ENCODE measurements at regions not wholly inside any gene's neighbourhood (a gene's known extent, or its start where the extent isn't known, plus 50 kb on each side); places are given as distances from the start of the nearest gene placed in this dataset.

DNA sequence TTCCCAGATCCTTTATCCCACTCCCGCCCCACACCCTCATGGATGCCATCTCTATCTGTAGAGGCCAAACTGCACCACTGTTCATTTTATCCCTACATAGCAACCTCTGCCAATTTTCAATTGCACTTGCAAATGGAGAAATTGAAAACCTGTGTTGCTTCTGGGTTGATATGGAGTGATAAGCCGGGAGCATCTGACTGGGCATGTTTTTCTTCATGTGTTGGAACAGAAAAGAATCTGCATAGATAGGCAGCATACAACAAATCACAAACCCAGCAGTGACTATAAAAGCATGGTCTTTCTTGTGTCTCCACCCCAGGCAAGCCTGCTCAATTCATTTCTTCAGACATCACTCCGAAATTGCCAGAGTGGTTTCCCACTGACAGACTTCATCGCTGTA is 608.8 kb upstream of the CAMK1G start:
- no peak for TF ChIP-seq REST (IDR thresholded peaks at IDR 0.05; ENCODE audit: borderline replicate concordance)
- TF ChIP-seq EP300 (conservative IDR thresholded peaks at IDR 0.05; ENCODE audit: poor library complexity, severe bottlenecking): no peak
- no peak for TF ChIP-seq RAD21 (conservative IDR thresholded peaks at IDR 0.05)
- TF ChIP-seq EZH2 (IDR thresholded peaks at IDR 0.05; ENCODE audit: borderline replicate concordance, insufficient read depth, low read length, poor library complexity, severe bottlenecking): no peak
- TF ChIP-seq MXI1 (conservative IDR thresholded peaks at IDR 0.05; ENCODE audit: poor library complexity, severe bottlenecking): no peak
- no peak for TF ChIP-seq SMC3 (conservative IDR thresholded peaks at IDR 0.05; ENCODE audit: poor library complexity)
- no peak for TF ChIP-seq POLR2AphosphoS5 (IDR thresholded peaks at IDR 0.05)
- TF ChIP-seq, protein P1, sequence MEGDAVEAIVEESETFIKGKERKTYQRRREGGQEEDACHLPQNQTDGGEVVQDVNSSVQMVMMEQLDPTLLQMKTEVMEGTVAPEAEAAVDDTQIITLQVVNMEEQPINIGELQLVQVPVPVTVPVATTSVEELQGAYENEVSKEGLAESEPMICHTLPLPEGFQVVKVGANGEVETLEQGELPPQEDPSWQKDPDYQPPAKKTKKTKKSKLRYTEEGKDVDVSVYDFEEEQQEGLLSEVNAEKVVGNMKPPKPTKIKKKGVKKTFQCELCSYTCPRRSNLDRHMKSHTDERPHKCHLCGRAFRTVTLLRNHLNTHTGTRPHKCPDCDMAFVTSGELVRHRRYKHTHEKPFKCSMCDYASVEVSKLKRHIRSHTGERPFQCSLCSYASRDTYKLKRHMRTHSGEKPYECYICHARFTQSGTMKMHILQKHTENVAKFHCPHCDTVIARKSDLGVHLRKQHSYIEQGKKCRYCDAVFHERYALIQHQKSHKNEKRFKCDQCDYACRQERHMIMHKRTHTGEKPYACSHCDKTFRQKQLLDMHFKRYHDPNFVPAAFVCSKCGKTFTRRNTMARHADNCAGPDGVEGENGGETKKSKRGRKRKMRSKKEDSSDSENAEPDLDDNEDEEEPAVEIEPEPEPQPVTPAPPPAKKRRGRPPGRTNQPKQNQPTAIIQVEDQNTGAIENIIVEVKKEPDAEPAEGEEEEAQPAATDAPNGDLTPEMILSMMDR (IDR thresholded peaks at IDR 0.05; ENCODE audit: poor library complexity, severe bottlenecking): no peak
- TF ChIP-seq TAF1 (IDR thresholded peaks at IDR 0.05; ENCODE audit: low read depth): no peak

DNA sequence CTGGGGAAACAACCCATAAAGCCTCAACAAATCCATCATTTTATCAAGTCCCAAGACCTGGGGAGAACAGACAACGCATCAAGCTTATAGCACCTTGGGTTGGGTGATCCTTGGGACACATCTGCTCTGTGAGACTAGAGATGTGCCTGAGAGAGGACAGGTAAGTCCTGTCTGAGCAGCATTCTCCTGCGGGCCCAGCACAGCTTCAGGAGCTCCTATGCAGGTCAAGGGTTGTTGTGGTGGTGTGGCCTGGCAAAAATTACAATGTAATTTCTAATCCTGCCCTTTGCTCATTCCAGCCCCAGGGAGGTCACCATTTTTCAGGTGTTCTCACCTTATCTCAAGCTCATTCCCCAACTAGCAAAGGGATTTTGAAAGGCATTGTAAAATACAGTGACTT is 608.1 kb upstream of the CAMK1G start:
- no peaks in the 10 kb centered on the region for H3K79me2 ChIP-seq (replicated peaks; ENCODE audit: insufficient read depth, low read length)
- no peaks in the 10 kb centered on the region for H3K36me3 ChIP-seq (ENCODE audit: insufficient read depth, low read length)
- no peaks in the 10 kb centered on the region for H3K27me3 ChIP-seq (ENCODE audit: insufficient read depth, low read depth, low read length)
- no peak overlapping the region for H3K27ac ChIP-seq (ENCODE audit: low read length)
- H3F3A ChIP-seq (ENCODE audit: insufficient read depth, low read length, poor library complexity, severe bottlenecking): no peaks in the 10 kb centered on the region
- H3K9me3 ChIP-seq (ENCODE audit: low read length): no peaks in the 10 kb centered on the region
- H3K9ac ChIP-seq (ENCODE audit: low read length): no peak overlapping the region
- no peak overlapping the region for H3K4me2 ChIP-seq (ENCODE audit: low read length)
- H4K20me1 ChIP-seq (ENCODE audit: insufficient read depth): no peaks in the 10 kb centered on the region
- TF ChIP-seq TAF1 (IDR thresholded peaks at IDR 0.05; ENCODE audit: low read depth) (no peak), SMC3 (conservative IDR thresholded peaks at IDR 0.05; ENCODE audit: poor library complexity) (no peak), RAD21 (conservative IDR thresholded peaks at IDR 0.05) (no peak), REST (IDR thresholded peaks at IDR 0.05; ENCODE audit: borderline replicate concordance) (no peak), MXI1 (conservative IDR thresholded peaks at IDR 0.05; ENCODE audit: poor library complexity, severe bottlenecking) (no peak), EP300 (conservative IDR thresholded peaks at IDR 0.05; ENCODE audit: poor library complexity, severe bottlenecking) (no peak), EZH2 (IDR thresholded peaks at IDR 0.05; ENCODE audit: borderline replicate concordance, insufficient read depth, low read length, poor library complexity, severe bottlenecking) (no peak), POLR2AphosphoS5 (IDR thresholded peaks at IDR 0.05) (no peak)
- TF ChIP-seq, protein P1 (IDR thresholded peaks at IDR 0.05; ENCODE audit: poor library complexity, severe bottlenecking): no peak
- H3K9me2 ChIP-seq (ENCODE audit: insufficient read depth, low read length): no peaks in the 10 kb centered on the region
- H2AFZ ChIP-seq (ENCODE audit: low read depth, low read length): no peak overlapping the region
- no peak overlapping the region for H3K4me3 ChIP-seq (ENCODE audit: low read length)

More for the DNA sequence above, 608.8 kb upstream of the CAMK1G start:
- Histone ChIP-seq H3K79me2 (replicated peaks; ENCODE audit: insufficient read depth, low read length) (no peaks in the 10 kb centered on the region), H3F3A (ENCODE audit: insufficient read depth, low read length, poor library complexity, severe bottlenecking) (no peaks in the 10 kb centered on the region), H3K9ac (ENCODE audit: low read length) (no peak overlapping the region), H4K20me1 (ENCODE audit: insufficient read depth) (no peaks in the 10 kb centered on the region), H2AFZ (ENCODE audit: low read depth, low read length) (no peak overlapping the region), H3K9me3 (ENCODE audit: low read length) (no peaks in the 10 kb centered on the region), H3K4me2 (ENCODE audit: low read length) (no peak overlapping the region), H3K36me3 (ENCODE audit: insufficient read depth, low read length) (no peaks in the 10 kb centered on the region), H3K4me3 (ENCODE audit: low read length) (no peak overlapping the region), H3K9me2 (ENCODE audit: insufficient read depth, low read length) (no peaks in the 10 kb centered on the region), H3K27me3 (ENCODE audit: insufficient read depth, low read depth, low read length) (no peaks in the 10 kb centered on the region), H3K27ac (ENCODE audit: low read length) (no peak overlapping the region)
